ENCODE measurements at regions not wholly inside any gene's neighbourhood (a gene's known extent, or its start where the extent isn't known, plus 50 kb on each side); places are given as distances from the start of the nearest gene placed in this dataset.

DNA sequence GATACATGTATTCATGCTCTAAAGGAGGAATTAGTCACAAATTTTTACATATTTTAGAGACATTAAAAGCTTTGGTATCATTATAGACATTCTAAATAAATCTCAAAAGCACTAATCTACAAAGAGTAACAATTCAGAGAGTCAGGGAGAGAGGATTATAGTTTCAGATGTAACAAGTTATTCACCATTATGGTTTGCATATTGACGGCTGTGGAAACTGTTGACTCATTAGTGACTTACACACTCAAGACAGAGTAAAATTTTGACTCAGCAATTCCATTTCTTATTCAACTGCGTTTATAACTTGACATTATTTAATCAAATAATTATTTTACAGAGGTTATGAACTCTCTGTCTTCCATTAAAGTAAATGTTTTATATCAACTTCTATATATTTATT lies 95.4 kb upstream of the SEMA3C start:
- H3K36me3 ChIP-seq (ENCODE audit: insufficient read depth, low read length): no peaks in the 10 kb centered on the region
- H3K27me3 ChIP-seq (ENCODE audit: insufficient read depth, low read length, poor library complexity, severe bottlenecking): no peaks in the 10 kb centered on the region
- H3K4me2 ChIP-seq (ENCODE audit: low read depth, low read length, poor library complexity, severe bottlenecking): no peak overlapping the region
- TF ChIP-seq, protein P1, sequence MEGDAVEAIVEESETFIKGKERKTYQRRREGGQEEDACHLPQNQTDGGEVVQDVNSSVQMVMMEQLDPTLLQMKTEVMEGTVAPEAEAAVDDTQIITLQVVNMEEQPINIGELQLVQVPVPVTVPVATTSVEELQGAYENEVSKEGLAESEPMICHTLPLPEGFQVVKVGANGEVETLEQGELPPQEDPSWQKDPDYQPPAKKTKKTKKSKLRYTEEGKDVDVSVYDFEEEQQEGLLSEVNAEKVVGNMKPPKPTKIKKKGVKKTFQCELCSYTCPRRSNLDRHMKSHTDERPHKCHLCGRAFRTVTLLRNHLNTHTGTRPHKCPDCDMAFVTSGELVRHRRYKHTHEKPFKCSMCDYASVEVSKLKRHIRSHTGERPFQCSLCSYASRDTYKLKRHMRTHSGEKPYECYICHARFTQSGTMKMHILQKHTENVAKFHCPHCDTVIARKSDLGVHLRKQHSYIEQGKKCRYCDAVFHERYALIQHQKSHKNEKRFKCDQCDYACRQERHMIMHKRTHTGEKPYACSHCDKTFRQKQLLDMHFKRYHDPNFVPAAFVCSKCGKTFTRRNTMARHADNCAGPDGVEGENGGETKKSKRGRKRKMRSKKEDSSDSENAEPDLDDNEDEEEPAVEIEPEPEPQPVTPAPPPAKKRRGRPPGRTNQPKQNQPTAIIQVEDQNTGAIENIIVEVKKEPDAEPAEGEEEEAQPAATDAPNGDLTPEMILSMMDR (conservative IDR thresholded peaks at IDR 0.05; ENCODE audit: low read length): no peak
- no peak for TF ChIP-seq EZH2phosphoT487 (IDR thresholded peaks at IDR 0.05; ENCODE audit: borderline replicate concordance)
- H3K4me3 ChIP-seq (ENCODE audit: low read length, poor library complexity, severe bottlenecking): no peak overlapping the region
- no peak overlapping the region for H3K9ac ChIP-seq (ENCODE audit: low read depth, low read length, poor library complexity, severe bottlenecking)
- no peaks in the 10 kb centered on the region for H3K79me2 ChIP-seq (ENCODE audit: insufficient read depth, low read length)
- H3K4me1 ChIP-seq (ENCODE audit: insufficient read depth, low read length, poor library complexity, severe bottlenecking): no peaks in the 10 kb centered on the region
- H3K9me3 ChIP-seq (ENCODE audit: insufficient read depth, low read depth, low read length): no peaks in the 10 kb centered on the region
- no peaks in the 10 kb centered on the region for H3F3A ChIP-seq (ENCODE audit: low read depth)
- H2AFZ ChIP-seq (ENCODE audit: low read length): no peak overlapping the region
- H4K20me1 ChIP-seq (ENCODE audit: insufficient read depth, low read length, poor library complexity, severe bottlenecking): no peaks in the 10 kb centered on the region
- H3K9me2 ChIP-seq (replicated peaks; ENCODE audit: low read depth, low read length): no peaks in the 10 kb centered on the region

DNA sequence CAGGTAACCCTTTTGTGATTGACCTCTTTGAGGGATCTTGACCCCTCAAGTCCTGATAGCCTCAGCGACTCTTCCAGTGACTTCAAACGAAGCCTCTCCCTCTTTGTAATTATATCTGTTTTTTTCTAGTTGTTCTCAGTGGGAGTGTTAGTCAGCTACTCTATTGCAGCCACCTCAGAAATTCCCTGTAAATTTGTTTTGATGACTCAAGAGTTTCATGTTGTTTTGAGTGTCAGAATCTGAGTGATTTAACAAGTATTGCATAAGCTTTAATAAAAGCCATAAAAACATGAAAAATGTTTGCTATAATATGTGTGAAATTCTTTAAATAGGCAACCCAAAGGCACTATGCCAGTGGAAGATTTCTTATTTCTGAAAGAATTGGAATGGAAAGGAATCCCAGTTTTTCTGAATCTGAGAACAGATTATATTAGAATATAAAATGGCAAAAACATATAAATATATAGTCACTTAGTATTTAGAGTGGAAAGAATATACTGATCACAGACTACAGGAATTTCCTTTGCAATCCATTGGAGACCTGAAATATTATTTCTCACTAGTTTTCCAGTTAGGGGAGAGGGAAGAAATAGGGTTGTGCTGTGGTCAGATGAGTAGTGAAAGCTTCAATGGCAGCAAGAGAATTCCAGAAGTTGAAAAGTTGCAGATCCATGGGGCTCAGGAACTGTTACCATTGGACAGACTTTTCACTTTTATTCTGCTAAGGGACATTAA lies 94.4 kb upstream of the SEMA3C start:
- H3K9me3 ChIP-seq (ENCODE audit: insufficient read depth, low read depth, low read length): no peaks in the 10 kb centered on the region
- H3F3A ChIP-seq (ENCODE audit: low read depth): no peaks in the 10 kb centered on the region
- no peak overlapping the region for H3K9ac ChIP-seq (ENCODE audit: low read depth, low read length, poor library complexity, severe bottlenecking)
- no peaks in the 10 kb centered on the region for H3K27me3 ChIP-seq (ENCODE audit: insufficient read depth, low read length, poor library complexity, severe bottlenecking)
- H3K4me3 ChIP-seq (ENCODE audit: low read length, poor library complexity, severe bottlenecking): no peak overlapping the region
- H3K4me1 ChIP-seq (ENCODE audit: insufficient read depth, low read length, poor library complexity, severe bottlenecking): no peaks in the 10 kb centered on the region
- H3K36me3 ChIP-seq (ENCODE audit: insufficient read depth, low read length): no peaks in the 10 kb centered on the region
- H3K9me2 ChIP-seq (replicated peaks; ENCODE audit: low read depth, low read length): no peaks in the 10 kb centered on the region
- TF ChIP-seq EZH2phosphoT487 (IDR thresholded peaks at IDR 0.05; ENCODE audit: borderline replicate concordance): no peak
- TF ChIP-seq, protein P1 (conservative IDR thresholded peaks at IDR 0.05; ENCODE audit: low read length): no peak
- H2AFZ ChIP-seq (ENCODE audit: low read length): no peak overlapping the region
- no peaks in the 10 kb centered on the region for H4K20me1 ChIP-seq (ENCODE audit: insufficient read depth, low read length, poor library complexity, severe bottlenecking)
- H3K79me2 ChIP-seq (ENCODE audit: insufficient read depth, low read length): no peaks in the 10 kb centered on the region
- no peak overlapping the region for H3K4me2 ChIP-seq (ENCODE audit: low read depth, low read length, poor library complexity, severe bottlenecking)

DNA sequence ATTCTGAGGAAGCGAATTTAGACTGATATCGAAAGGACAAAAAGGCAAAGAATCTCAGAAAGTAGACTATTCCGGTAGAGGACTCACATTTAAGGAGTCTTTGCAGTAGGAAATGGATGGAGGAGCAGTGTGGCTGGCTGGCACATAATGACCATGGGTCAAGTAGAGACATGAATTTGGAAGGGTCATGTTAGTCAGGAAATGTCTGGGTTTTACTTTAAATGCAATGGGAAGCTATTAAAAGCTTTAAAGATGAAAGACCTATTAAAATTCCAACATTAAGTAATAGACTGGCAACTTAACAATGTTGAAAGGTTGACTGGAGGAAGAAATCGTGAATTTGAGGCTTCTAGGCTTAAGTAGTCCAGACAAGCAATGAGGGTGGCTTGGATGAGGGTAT lies 90.0 kb upstream of the SEMA3C start:
- Histone ChIP-seq H3K9ac (ENCODE audit: low read depth, low read length, poor library complexity, severe bottlenecking) (no peak overlapping the region), H3K36me3 (ENCODE audit: insufficient read depth, low read length) (no peaks in the 10 kb centered on the region), H3K4me3 (ENCODE audit: low read length, poor library complexity, severe bottlenecking) (no peak overlapping the region), H3K9me3 (ENCODE audit: insufficient read depth, low read depth, low read length) (no peaks in the 10 kb centered on the region), H3K79me2 (ENCODE audit: insufficient read depth, low read length) (no peaks in the 10 kb centered on the region), H2AFZ (ENCODE audit: low read length) (no peak overlapping the region), H3K9me2 (replicated peaks; ENCODE audit: low read depth, low read length) (no peaks in the 10 kb centered on the region), H3K4me2 (ENCODE audit: low read depth, low read length, poor library complexity, severe bottlenecking) (no peak overlapping the region), H3F3A (ENCODE audit: low read depth) (no peaks in the 10 kb centered on the region), H3K27me3 (ENCODE audit: insufficient read depth, low read length, poor library complexity, severe bottlenecking) (no peaks in the 10 kb centered on the region), H4K20me1 (ENCODE audit: insufficient read depth, low read length, poor library complexity, severe bottlenecking) (no peaks in the 10 kb centered on the region), H3K4me1 (ENCODE audit: insufficient read depth, low read length, poor library complexity, severe bottlenecking) (no peaks in the 10 kb centered on the region)
- TF ChIP-seq EZH2phosphoT487 (IDR thresholded peaks at IDR 0.05; ENCODE audit: borderline replicate concordance): no peak
- TF ChIP-seq, protein P1 (conservative IDR thresholded peaks at IDR 0.05; ENCODE audit: low read length): no peak
